Nephron progenitor cell (in vitro differentiated cells): ENCODE measurements at regions not wholly inside any gene's neighbourhood (a gene's known extent, or its start where the extent isn't known, plus 50 kb on each side); places are given as distances from the start of the nearest gene placed in this dataset.

Source experiments
- DNase-seq: peaks from one replicate; pipeline ENCODE4 v3.0.0; 2021
- H3K27ac Mint-ChIP-seq: 2 replicates; pipeline ENCODE4 v1.8.0; 2021; ENCODE audit warnings: mild to moderate bottlenecking, moderate library complexity, mixed read lengths
- H3K27me3 Mint-ChIP-seq: 2 replicates; pipeline ENCODE4 v1.8.0; 2021; ENCODE audit warnings: mild to moderate bottlenecking, low read depth, mixed read lengths; ENCODE audit not compliant: poor library complexity
- H3K36me3 Mint-ChIP-seq: 2 replicates; pipeline ENCODE4 v1.8.0; 2021; ENCODE audit warnings: low read depth, mixed read lengths
- H3K4me1 Mint-ChIP-seq: 2 replicates; pipeline ENCODE4 v1.8.0; 2021; ENCODE audit warnings: mixed read lengths
- H3K4me3 Mint-ChIP-seq: 2 replicates; pipeline ENCODE4 v1.8.0; 2021; ENCODE audit warnings: mild to moderate bottlenecking, moderate library complexity, mixed read lengths
- H3K9me3 Mint-ChIP-seq: 2 replicates; pipeline ENCODE4 v1.8.0; 2021; ENCODE audit warnings: mild to moderate bottlenecking, moderate library complexity, mixed read lengths
- CTCF ChIP-seq: fragments of 200-600 bp; sonication (generic); IDR thresholded peaks from 2 replicates; pipeline ENCODE4 v1.5.0; 2021; ENCODE audit warnings: antibody characterized with exemption

DNA sequence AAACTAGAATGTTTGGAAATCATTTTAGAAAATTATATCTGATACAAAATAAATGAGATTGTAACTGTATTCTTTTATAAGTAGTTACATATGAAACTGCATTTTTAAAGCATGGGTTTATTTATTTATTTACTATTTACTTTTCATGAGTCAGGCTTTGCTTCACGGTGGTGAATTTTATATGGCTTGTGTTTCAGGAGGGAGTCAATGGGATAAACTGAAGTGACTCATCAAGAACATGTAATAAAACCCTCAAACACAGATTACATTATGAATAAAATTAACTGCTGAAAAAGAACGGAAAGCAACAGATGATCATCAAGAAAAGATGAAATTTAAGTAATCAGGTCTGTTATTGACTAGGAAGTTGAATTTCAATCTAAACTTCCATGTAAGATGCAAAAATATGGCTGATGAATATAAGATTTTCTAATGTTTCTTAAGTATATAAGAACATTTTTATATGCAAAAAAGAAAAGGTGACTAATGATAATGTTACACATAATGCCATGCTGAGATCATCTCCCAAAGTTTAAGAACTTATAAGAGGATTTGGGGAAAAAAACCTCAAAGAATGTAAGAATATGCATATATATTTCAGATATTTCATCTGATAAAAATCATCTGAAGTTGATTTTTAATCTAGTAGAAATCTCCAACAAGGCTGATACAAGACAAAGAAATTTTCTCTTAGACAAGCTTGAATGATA lies 383.6 kb downstream of the SLITRK1 start:
- no peaks in the 10 kb centered on the region for H3K4me1 Mint-ChIP-seq
- no peak overlapping the region for H3K4me3 Mint-ChIP-seq
- H3K27me3 Mint-ChIP-seq, result peaks cover 3% of the 10 kb centered on the region
- no peak for DNase-seq
- H3K9me3 Mint-ChIP-seq, result peaks cover 5% of the 10 kb centered on the region
- no peaks in the 10 kb centered on the region for H3K36me3 Mint-ChIP-seq
- no peak overlapping the region for H3K27ac Mint-ChIP-seq
- no peak for TF ChIP-seq CTCF

- H3K4me1 Mint-ChIP-seq, result no peaks in the 10 kb centered on the region
- peaks cover 4% of the 10 kb centered on the region for H3K27me3 Mint-ChIP-seq
- H3K4me3 Mint-ChIP-seq, result no peak overlapping the region
- H3K36me3 Mint-ChIP-seq, result no peaks in the 10 kb centered on the region
- peaks cover 5% of the 10 kb centered on the region for H3K9me3 Mint-ChIP-seq
- DNase-seq, result no peak
- no peak overlapping the region for H3K27ac Mint-ChIP-seq
- no peak for TF ChIP-seq CTCF
These were observed 384.2 kb downstream of the SLITRK1 start for GRCh38 chr13:83498045-83498444.

DNA sequence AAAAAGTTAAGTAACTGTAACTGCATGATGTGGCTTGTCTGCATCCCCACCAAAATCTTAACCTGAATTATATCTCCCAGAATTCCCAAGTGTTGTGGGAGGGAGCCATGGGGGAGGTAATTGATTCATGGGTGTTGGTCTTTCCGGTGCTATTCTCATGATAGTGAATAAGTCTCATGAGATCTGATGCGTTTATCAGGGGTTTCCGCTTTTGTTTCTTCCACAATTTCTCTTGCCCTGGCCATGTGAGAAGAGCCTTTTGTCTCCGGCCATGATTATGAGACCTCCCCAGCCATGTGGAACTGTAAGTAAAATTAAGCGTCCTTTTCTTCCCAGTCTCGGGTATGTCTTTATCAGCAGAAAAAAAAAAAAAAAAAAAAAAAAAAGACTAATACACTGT lies 385.8 kb downstream of the SLITRK1 start:
- no peak overlapping the region for H3K27ac Mint-ChIP-seq
- no peak for DNase-seq
- no peak overlapping the region for H3K4me3 Mint-ChIP-seq
- TF ChIP-seq CTCF, result no peak
- peaks cover 4% of the 10 kb centered on the region for H3K27me3 Mint-ChIP-seq
- H3K4me1 Mint-ChIP-seq, result no peaks in the 10 kb centered on the region
- H3K36me3 Mint-ChIP-seq, result no peaks in the 10 kb centered on the region
- H3K9me3 Mint-ChIP-seq, result no peaks in the 10 kb centered on the region

GRCh38 chr13:83485101-83485500 lies 397.2 kb downstream of the SLITRK1 start:
- no peak overlapping the region for H3K27ac Mint-ChIP-seq
- no peak for TF ChIP-seq CTCF
- H3K4me3 Mint-ChIP-seq, result no peak overlapping the region
- no peaks in the 10 kb centered on the region for H3K4me1 Mint-ChIP-seq
- H3K36me3 Mint-ChIP-seq, result no peaks in the 10 kb centered on the region
- no peaks in the 10 kb centered on the region for H3K9me3 Mint-ChIP-seq
- no peak for DNase-seq
- no peaks in the 10 kb centered on the region for H3K27me3 Mint-ChIP-seq

- TF ChIP-seq CTCF, result no peak
- H3K4me1 Mint-ChIP-seq, result no peaks in the 10 kb centered on the region
- no peak for DNase-seq
- no peaks in the 10 kb centered on the region for H3K36me3 Mint-ChIP-seq
- peaks cover 8% of the 10 kb centered on the region for H3K9me3 Mint-ChIP-seq
- H3K4me3 Mint-ChIP-seq, result no peak overlapping the region
- H3K27ac Mint-ChIP-seq, result no peak overlapping the region
- peaks cover 3% of the 10 kb centered on the region for H3K27me3 Mint-ChIP-seq
These were observed 411.3 kb downstream of the SLITRK1 start for GRCh38 chr13:83471011-83471410.

- Mint-ChIP-seq H3K27ac (no peak overlapping the region), H3K36me3 (no peaks in the 10 kb centered on the region), H3K27me3 (peaks cover 3% of the 10 kb centered on the region), H3K4me1 (no peaks in the 10 kb centered on the region), H3K4me3 (no peak overlapping the region), H3K9me3 (peaks cover 13% of the 10 kb centered on the region)
- DNase-seq, result no peak
- no peak for TF ChIP-seq CTCF
These were observed 412.0 kb downstream of the SLITRK1 start for GRCh38 chr13:83470133-83470797.
